ENCODE measurements at regions not wholly inside any gene's neighbourhood (a gene's known extent, or its start where the extent isn't known, plus 50 kb on each side); places are given as distances from the start of the nearest gene placed in this dataset.

GRCh38 chr2:78811955-78812610 lies 213.4 kb upstream of the REG3G start:
- no peak for TF ChIP-seq CTCF (conservative IDR thresholded peaks at IDR 0.05; ENCODE audit: low read depth, low read length)
- no peak for TF ChIP-seq RFX5 (IDR thresholded peaks at IDR 0.05; ENCODE audit: low read depth, low read length)
- no peak for TF ChIP-seq POLR2A (IDR thresholded peaks at IDR 0.05; ENCODE audit: low read depth, low read length)
- TF ChIP-seq NFE2L2 (IDR thresholded peaks at IDR 0.05; ENCODE audit: low read depth, low read length): no peak
- TF ChIP-seq CHD1 (IDR thresholded peaks at IDR 0.05; ENCODE audit: low read depth, low read length): no peak

All from IMR-90 (cell line).